Osteocyte (in vitro differentiated cells): ENCODE measurements at regions not wholly inside any gene's neighbourhood (a gene's known extent, or its start where the extent isn't known, plus 50 kb on each side); places are given as distances from the start of the nearest gene placed in this dataset.

Experiments
- DNase-seq: peaks from one replicate; pipeline ENCODE4 v3.0.0; 2021; ENCODE audit warnings: mixed read lengths; ENCODE audit not compliant: unreplicated experiment; ENCODE audit errors: extremely low spot score
- H3K27ac Mint-ChIP-seq: one replicate; pipeline ENCODE4 v1.8.0; 2021; ENCODE audit warnings: mild to moderate bottlenecking, mixed read lengths; ENCODE audit not compliant: unreplicated experiment
- H3K27me3 Mint-ChIP-seq: one replicate; pipeline ENCODE4 v1.8.0; 2021; ENCODE audit warnings: mixed read lengths; ENCODE audit not compliant: unreplicated experiment
- H3K36me3 Mint-ChIP-seq: one replicate; pipeline ENCODE4 v1.8.0; 2021; ENCODE audit warnings: mixed read lengths; ENCODE audit not compliant: unreplicated experiment
- H3K4me1 Mint-ChIP-seq: one replicate; pipeline ENCODE4 v1.8.0; 2021; ENCODE audit warnings: mixed read lengths; ENCODE audit not compliant: unreplicated experiment
- H3K4me3 Mint-ChIP-seq: one replicate; pipeline ENCODE4 v1.8.0; 2021; ENCODE audit warnings: mild to moderate bottlenecking, moderate library complexity, mixed read lengths; ENCODE audit not compliant: unreplicated experiment
- H3K9me3 Mint-ChIP-seq: one replicate; pipeline ENCODE4 v1.8.0; 2021; ENCODE audit warnings: mixed read lengths; ENCODE audit not compliant: unreplicated experiment
- CTCF ChIP-seq: fragments of 200-600 bp; sonication (generic); IDR thresholded peaks from 2 replicates; pipeline ENCODE4 v1.5.0; 2021; ENCODE audit warnings: antibody characterized with exemption, mild to moderate bottlenecking, moderate library complexity

GRCh38 chr20:22408521-22409402 is 175.6 kb downstream of the FOXA2 start:
- H3K27ac Mint-ChIP-seq: no peak overlapping the region
- no peaks in the 10 kb centered on the region for H3K27me3 Mint-ChIP-seq
- TF ChIP-seq CTCF: no peak
- no peaks in the 10 kb centered on the region for H3K9me3 Mint-ChIP-seq
- no peak overlapping the region for H3K4me3 Mint-ChIP-seq
- no peak for DNase-seq
- H3K4me1 Mint-ChIP-seq: no peaks in the 10 kb centered on the region
- H3K36me3 Mint-ChIP-seq: no peaks in the 10 kb centered on the region

GRCh38 chr20:22407237-22408193 is 176.9 kb downstream of the FOXA2 start:
- Mint-ChIP-seq H3K27me3 (peaks cover 2% of the 10 kb centered on the region), H3K9me3 (no peaks in the 10 kb centered on the region), H3K4me1 (no peaks in the 10 kb centered on the region), H3K4me3 (no peak overlapping the region), H3K27ac (no peak overlapping the region), H3K36me3 (no peaks in the 10 kb centered on the region)
- DNase-seq: no peak
- no peak for TF ChIP-seq CTCF

GRCh38 chr20:22404419-22405170 is 179.8 kb downstream of the FOXA2 start:
- no peaks in the 10 kb centered on the region for H3K36me3 Mint-ChIP-seq
- no peaks in the 10 kb centered on the region for H3K4me1 Mint-ChIP-seq
- H3K27me3 Mint-ChIP-seq: peaks cover 2% of the 10 kb centered on the region
- no peak for TF ChIP-seq CTCF
- no peak for DNase-seq
- no peak overlapping the region for H3K4me3 Mint-ChIP-seq
- H3K27ac Mint-ChIP-seq: no peak overlapping the region
- H3K9me3 Mint-ChIP-seq: no peaks in the 10 kb centered on the region

- peaks cover 2% of the 10 kb centered on the region for H3K27me3 Mint-ChIP-seq
- H3K36me3 Mint-ChIP-seq: no peaks in the 10 kb centered on the region
- no peak overlapping the region for H3K4me3 Mint-ChIP-seq
- DNase-seq: no peak
- no peak overlapping the region for H3K27ac Mint-ChIP-seq
- no peaks in the 10 kb centered on the region for H3K9me3 Mint-ChIP-seq
- no peak for TF ChIP-seq CTCF
- H3K4me1 Mint-ChIP-seq: no peaks in the 10 kb centered on the region
These were observed 180.6 kb downstream of the FOXA2 start for GRCh38 chr20:22403632-22404361.
